OCI-LY3 (cell line): ENCODE measurements at regions not wholly inside any gene's neighbourhood (a gene's known extent, or its start where the extent isn't known, plus 50 kb on each side); places are given as distances from the start of the nearest gene placed in this dataset.

Source experiments
- H2AFZ ChIP-seq: fragments of 200-600, 300-600 bp; shearing (Covaris generic); 2 replicates; pipeline ENCODE4 v1.6.0; 2014; ENCODE audit warnings: antibody characterized with exemption, low read depth, low read length
- H3K27ac ChIP-seq: fragments of 200-600, 300-600 bp; sonication (generic); 2 replicates; pipeline ENCODE4 v1.5.1; 2014; ENCODE audit warnings: mild to moderate bottlenecking, low read length, moderate library complexity, mixed read lengths
- H3K27me3 ChIP-seq: fragments of 200-600, 300-600 bp; sonication (generic); 2 replicates; pipeline ENCODE4 v1.6.1; 2014; ENCODE audit warnings: low read depth, low read length, mixed read lengths
- H3K36me3 ChIP-seq: fragments of 200-600, 300-600 bp; sonication (generic); replicated peaks from 2 replicates; pipeline ENCODE3; 2014; ENCODE audit warnings: low read depth, low read length, mixed read lengths
- H3K4me1 ChIP-seq: fragments of 300-600, 200-600 bp; sonication (generic); 2 replicates; pipeline ENCODE4 v1.6.1; 2014; ENCODE audit warnings: low read length, mixed read lengths
- H3K4me2 ChIP-seq: fragments of 200-600, 300-600 bp; sonication (generic); 2 replicates; pipeline ENCODE4 v1.6.1; 2014; ENCODE audit warnings: low read length, mixed read lengths
- H3K4me3 ChIP-seq: fragments of 300-600, 200-600 bp; sonication (generic); 2 replicates; pipeline ENCODE4 v1.5.1; 2014; ENCODE audit warnings: antibody characterized with exemption, mild to moderate bottlenecking, low read length, moderate library complexity
- H3K79me2 ChIP-seq: fragments of 300-600, 200-600 bp; shearing (Covaris generic); 2 replicates; pipeline ENCODE4 v1.6.1; 2014; ENCODE audit warnings: mild to moderate bottlenecking, low read length, mixed read lengths
- H3K9ac ChIP-seq: fragments of 300-600, 200-600 bp; shearing (Covaris generic); 2 replicates; pipeline ENCODE4 v1.6.0; 2014; ENCODE audit warnings: mild to moderate bottlenecking, low read length, moderate library complexity
- H3K9me3 ChIP-seq: fragments of 200-600, 300-600 bp; shearing (Covaris generic); 2 replicates; pipeline ENCODE4 v1.6.1; 2014; ENCODE audit warnings: low read length, mixed read lengths; ENCODE audit not compliant: insufficient read depth
- H4K20me1 ChIP-seq: fragments of 200-600, 300-600 bp; sonication (generic); 2 replicates; pipeline ENCODE4 v1.6.1; 2016; ENCODE audit warnings: low read length, mixed read lengths; ENCODE audit not compliant: insufficient read depth
- CTCF ChIP-seq: fragments of 200-600, 300-600 bp; sonication (generic); IDR thresholded peaks from 2 replicates; pipeline ENCODE4 v1.5.1; 2014; ENCODE audit warnings: antibody characterized with exemption, low read length, low read depth
- EZH2phosphoT487 ChIP-seq: fragments of 200-600 bp; shearing (Covaris generic); IDR thresholded peaks from 2 replicates; pipeline ENCODE4 v1.6.1; 2018; ENCODE audit warnings: antibody characterized with exemption, mixed run types, low read depth

GRCh38 chr12:86550218-86551145, 294.3 kb upstream of the MGAT4C start:
- Histone ChIP-seq H3K9ac (no peak overlapping the region), H3K4me1 (no peaks in the 10 kb centered on the region), H3K9me3 (no peaks in the 10 kb centered on the region), H3K4me3 (no peak overlapping the region), H3K36me3 (no peaks in the 10 kb centered on the region), H3K27me3 (no peaks in the 10 kb centered on the region), H3K79me2 (no peaks in the 10 kb centered on the region), H3K4me2 (no peak overlapping the region), H4K20me1 (no peaks in the 10 kb centered on the region), H2AFZ (no peak overlapping the region), H3K27ac (no peak overlapping the region)
- no peak for TF ChIP-seq EZH2phosphoT487
- TF ChIP-seq CTCF = no peak

DNA sequence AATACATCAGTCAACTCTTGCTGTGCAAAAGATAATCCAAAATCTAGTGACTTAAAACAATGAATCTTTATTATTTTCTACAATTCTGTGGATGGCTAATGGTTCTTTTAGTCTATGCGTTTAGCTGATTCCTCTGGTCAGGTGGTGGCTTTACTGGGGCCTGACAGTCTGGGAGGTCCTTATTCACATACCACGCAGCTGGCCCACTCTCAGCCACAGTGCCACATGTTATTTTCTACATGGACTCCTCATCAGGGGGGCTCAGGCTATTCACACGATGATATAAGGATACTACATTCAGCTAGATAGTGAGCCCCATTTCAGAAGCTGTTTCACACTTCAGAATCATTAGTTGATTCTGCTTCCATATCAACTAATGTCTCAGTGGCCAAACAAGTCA, 287.5 kb upstream of the MGAT4C start:
- H3K4me2 ChIP-seq = no peak overlapping the region
- no peak overlapping the region for H2AFZ ChIP-seq

GRCh38 chr12:86530996-86531655, 274.9 kb upstream of the MGAT4C start:
- Histone ChIP-seq H4K20me1 (no peaks in the 10 kb centered on the region), H3K27me3 (no peaks in the 10 kb centered on the region), H2AFZ (no peak overlapping the region), H3K4me1 (no peaks in the 10 kb centered on the region), H3K79me2 (no peaks in the 10 kb centered on the region), H3K9ac (no peak overlapping the region), H3K4me3 (no peak overlapping the region), H3K36me3 (no peaks in the 10 kb centered on the region), H3K9me3 (no peaks in the 10 kb centered on the region), H3K27ac (no peak overlapping the region), H3K4me2 (no peak overlapping the region)
- TF ChIP-seq CTCF = no peak
- TF ChIP-seq EZH2phosphoT487 = no peak

More for the DNA sequence above, 287.5 kb upstream of the MGAT4C start:
- TF ChIP-seq CTCF = no peak
- no peak for TF ChIP-seq EZH2phosphoT487
- Histone ChIP-seq H3K9me3 (no peaks in the 10 kb centered on the region), H3K4me3 (no peak overlapping the region), H3K27me3 (no peaks in the 10 kb centered on the region), H4K20me1 (no peaks in the 10 kb centered on the region), H3K4me1 (no peaks in the 10 kb centered on the region), H3K9ac (no peak overlapping the region), H3K79me2 (no peaks in the 10 kb centered on the region), H3K36me3 (no peaks in the 10 kb centered on the region), H3K27ac (no peak overlapping the region)

- H3K4me3 ChIP-seq = no peak overlapping the region
- H4K20me1 ChIP-seq = no peaks in the 10 kb centered on the region
- H3K36me3 ChIP-seq = no peaks in the 10 kb centered on the region
- H3K79me2 ChIP-seq = no peaks in the 10 kb centered on the region
- no peak overlapping the region for H3K27ac ChIP-seq
- no peak overlapping the region for H3K9ac ChIP-seq
- TF ChIP-seq EZH2phosphoT487 (no peak), CTCF (no peak)
- H3K27me3 ChIP-seq = no peaks in the 10 kb centered on the region
- no peak overlapping the region for H3K4me2 ChIP-seq
- H3K4me1 ChIP-seq = no peaks in the 10 kb centered on the region
- H3K9me3 ChIP-seq = peaks cover 17% of the 10 kb centered on the region
- H2AFZ ChIP-seq = no peak overlapping the region
These were observed 269.9 kb upstream of the MGAT4C start for GRCh38 chr12:86526060-86526595.
